ENCODE measurements at regions not wholly inside any gene's neighbourhood (a gene's known extent, or its start where the extent isn't known, plus 50 kb on each side); places are given as distances from the start of the nearest gene placed in this dataset.

DNA sequence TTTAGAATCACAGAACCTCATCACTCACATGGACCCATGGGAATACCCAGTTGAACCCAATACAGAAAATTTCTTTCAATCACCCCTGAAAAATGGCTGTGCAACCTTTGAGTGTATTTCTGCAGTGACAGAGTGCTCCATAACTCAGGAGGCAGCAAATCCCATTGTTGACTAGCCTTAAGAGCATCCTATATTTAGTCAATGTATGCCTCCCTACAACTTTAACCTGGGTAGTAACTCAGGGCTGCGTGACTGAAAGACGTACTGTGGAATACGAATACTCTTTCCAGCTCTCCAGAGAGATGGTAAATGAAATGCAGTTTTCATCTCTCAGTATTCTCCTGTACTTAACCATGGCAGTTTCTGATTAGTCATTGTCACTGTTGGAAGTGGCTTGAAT, 573.0 kb upstream of the POM121L12 start:
- no peak for DNase-seq (ENCODE audit: low spot score, unreplicated experiment)
- H3K36me3 Mint-ChIP-seq (ENCODE audit: insufficient read depth): no peaks in the 10 kb centered on the region
- H3K4me3 Mint-ChIP-seq (ENCODE audit: low read depth): no peak overlapping the region
- H3K27me3 Mint-ChIP-seq: no peaks in the 10 kb centered on the region
- H3K4me1 Mint-ChIP-seq (ENCODE audit: low read depth): no peaks in the 10 kb centered on the region
- TF ChIP-seq, protein P1, sequence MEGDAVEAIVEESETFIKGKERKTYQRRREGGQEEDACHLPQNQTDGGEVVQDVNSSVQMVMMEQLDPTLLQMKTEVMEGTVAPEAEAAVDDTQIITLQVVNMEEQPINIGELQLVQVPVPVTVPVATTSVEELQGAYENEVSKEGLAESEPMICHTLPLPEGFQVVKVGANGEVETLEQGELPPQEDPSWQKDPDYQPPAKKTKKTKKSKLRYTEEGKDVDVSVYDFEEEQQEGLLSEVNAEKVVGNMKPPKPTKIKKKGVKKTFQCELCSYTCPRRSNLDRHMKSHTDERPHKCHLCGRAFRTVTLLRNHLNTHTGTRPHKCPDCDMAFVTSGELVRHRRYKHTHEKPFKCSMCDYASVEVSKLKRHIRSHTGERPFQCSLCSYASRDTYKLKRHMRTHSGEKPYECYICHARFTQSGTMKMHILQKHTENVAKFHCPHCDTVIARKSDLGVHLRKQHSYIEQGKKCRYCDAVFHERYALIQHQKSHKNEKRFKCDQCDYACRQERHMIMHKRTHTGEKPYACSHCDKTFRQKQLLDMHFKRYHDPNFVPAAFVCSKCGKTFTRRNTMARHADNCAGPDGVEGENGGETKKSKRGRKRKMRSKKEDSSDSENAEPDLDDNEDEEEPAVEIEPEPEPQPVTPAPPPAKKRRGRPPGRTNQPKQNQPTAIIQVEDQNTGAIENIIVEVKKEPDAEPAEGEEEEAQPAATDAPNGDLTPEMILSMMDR (IDR thresholded peaks at IDR 0.05; ENCODE audit: unreplicated experiment): no peak
- no peak overlapping the region for H3K27ac Mint-ChIP-seq
- H3K9me3 Mint-ChIP-seq (ENCODE audit: low read depth): no peaks in the 10 kb centered on the region

DNA sequence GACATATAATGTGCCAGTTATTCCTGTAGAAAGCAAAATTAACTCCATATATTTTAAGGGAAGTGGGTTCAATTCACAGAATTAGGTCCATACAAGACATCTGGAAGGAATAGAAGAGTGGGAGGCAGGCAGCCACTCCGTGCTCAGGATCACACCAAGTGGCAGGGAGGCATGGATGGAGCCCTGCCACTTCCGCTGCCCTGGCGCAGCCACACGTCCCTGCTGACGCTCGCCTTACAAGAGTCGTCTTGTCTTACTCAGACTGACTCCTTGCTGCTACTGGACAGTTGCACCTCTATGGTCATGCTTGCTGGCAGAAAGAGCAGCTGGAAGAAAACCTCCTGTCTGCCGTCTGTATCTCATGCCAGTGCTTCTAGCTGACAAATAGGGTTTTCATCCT, 579.9 kb upstream of the POM121L12 start:
- H3K27ac Mint-ChIP-seq: no peak overlapping the region
- H3K27me3 Mint-ChIP-seq: no peaks in the 10 kb centered on the region
- no peak for DNase-seq (ENCODE audit: low spot score, unreplicated experiment)
- TF ChIP-seq, protein P1 (IDR thresholded peaks at IDR 0.05; ENCODE audit: unreplicated experiment): no peak
- H3K9me3 Mint-ChIP-seq (ENCODE audit: low read depth): peaks cover 3% of the 10 kb centered on the region
- no peak overlapping the region for H3K4me3 Mint-ChIP-seq (ENCODE audit: low read depth)
- H3K36me3 Mint-ChIP-seq (ENCODE audit: insufficient read depth): no peaks in the 10 kb centered on the region
- no peaks in the 10 kb centered on the region for H3K4me1 Mint-ChIP-seq (ENCODE audit: low read depth)

DNA sequence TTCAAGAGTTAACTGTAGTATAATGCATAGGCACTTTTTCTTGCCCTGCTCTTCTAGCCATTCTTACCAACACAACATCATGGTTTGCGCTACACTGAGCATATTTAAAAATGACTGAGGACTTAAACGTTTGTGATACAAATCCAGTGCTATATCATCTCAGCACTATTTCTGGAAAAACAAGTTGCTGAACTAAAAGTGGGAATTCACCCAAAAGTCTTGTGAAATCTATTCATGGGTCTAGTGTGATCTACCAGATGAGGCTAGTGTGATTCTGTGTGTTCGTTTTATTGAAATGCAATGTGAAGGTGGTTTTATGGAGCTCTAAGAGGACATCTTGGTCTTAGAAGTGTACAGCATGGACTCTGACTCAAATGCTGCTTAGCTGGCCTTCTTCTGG, 584.6 kb upstream of the POM121L12 start:
- TF ChIP-seq, protein P1 (IDR thresholded peaks at IDR 0.05; ENCODE audit: unreplicated experiment): no peak
- DNase-seq (ENCODE audit: low spot score, unreplicated experiment): no peak
- Mint-ChIP-seq H3K36me3 (ENCODE audit: insufficient read depth) (no peaks in the 10 kb centered on the region), H3K9me3 (ENCODE audit: low read depth) (peaks cover 3% of the 10 kb centered on the region), H3K4me1 (ENCODE audit: low read depth) (no peaks in the 10 kb centered on the region), H3K27me3 (no peaks in the 10 kb centered on the region), H3K27ac (no peak overlapping the region), H3K4me3 (ENCODE audit: low read depth) (no peak overlapping the region)

DNA sequence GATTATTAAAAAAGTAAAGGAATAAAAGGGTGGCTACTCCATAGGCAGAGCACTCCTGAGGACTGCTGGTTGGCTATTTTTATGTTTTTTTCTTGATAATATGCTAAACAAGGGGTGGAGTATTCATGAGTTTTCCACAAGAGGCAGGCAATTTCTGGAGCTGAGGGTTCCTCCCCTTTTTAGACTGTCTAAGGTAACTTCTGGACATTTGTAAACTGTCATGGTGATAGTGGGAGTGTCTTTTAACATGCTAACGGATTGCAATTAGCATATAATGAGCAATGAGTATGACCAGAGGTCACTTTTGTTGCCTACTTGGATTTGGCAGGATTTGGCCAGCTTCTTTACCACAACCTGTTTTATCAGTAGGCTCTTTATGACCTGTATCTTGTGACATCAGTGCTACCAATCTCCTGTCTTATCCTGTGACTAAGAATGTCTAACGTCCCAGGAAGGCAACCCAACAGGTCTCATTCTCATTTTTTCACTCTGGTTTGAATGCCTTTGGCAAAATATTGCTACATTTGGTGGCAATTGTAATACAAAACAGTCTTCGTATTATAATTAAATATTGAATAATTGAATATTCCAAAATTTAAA, 587.8 kb upstream of the POM121L12 start:
- Mint-ChIP-seq H3K4me1 (ENCODE audit: low read depth) (no peaks in the 10 kb centered on the region), H3K27me3 (no peaks in the 10 kb centered on the region), H3K4me3 (ENCODE audit: low read depth) (no peak overlapping the region), H3K27ac (no peak overlapping the region), H3K36me3 (ENCODE audit: insufficient read depth) (no peaks in the 10 kb centered on the region), H3K9me3 (ENCODE audit: low read depth) (peaks cover 9% of the 10 kb centered on the region)
- DNase-seq (ENCODE audit: low spot score, unreplicated experiment): no peak
- TF ChIP-seq, protein P1 (IDR thresholded peaks at IDR 0.05; ENCODE audit: unreplicated experiment): no peak

DNA sequence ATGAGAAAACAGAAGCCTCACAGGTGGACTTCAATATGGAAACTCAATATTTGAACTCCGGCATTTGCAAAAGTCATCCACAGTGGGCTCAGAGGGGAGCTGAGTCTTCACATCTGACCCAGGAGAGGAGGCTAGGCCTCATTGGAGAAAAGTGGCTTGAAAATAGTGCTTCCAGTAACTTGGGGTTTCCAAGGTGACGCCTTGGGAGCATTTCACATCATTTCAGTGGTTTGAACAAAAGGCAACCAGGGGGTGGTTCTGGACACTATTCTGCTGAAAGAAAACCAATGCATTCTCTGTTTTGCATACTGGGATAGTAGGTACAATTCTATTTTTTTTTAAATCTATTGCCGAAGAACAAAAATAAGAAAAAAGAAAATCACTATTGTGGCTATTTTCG, 599.2 kb upstream of the POM121L12 start:
- no peak overlapping the region for H3K4me3 Mint-ChIP-seq (ENCODE audit: low read depth)
- TF ChIP-seq, protein P1 (IDR thresholded peaks at IDR 0.05; ENCODE audit: unreplicated experiment): no peak
- DNase-seq (ENCODE audit: low spot score, unreplicated experiment): no peak
- H3K9me3 Mint-ChIP-seq (ENCODE audit: low read depth): no peaks in the 10 kb centered on the region
- no peaks in the 10 kb centered on the region for H3K27me3 Mint-ChIP-seq
- H3K36me3 Mint-ChIP-seq (ENCODE audit: insufficient read depth): no peaks in the 10 kb centered on the region
- no peak overlapping the region for H3K27ac Mint-ChIP-seq
- H3K4me1 Mint-ChIP-seq (ENCODE audit: low read depth): no peaks in the 10 kb centered on the region

Data from progenitor cell of endocrine pancreas (in vitro differentiated cells).